AML-193 (cell line): ENCODE measurements at regions not wholly inside any gene's neighbourhood (a gene's known extent, or its start where the extent isn't known, plus 50 kb on each side); places are given as distances from the start of the nearest gene placed in this dataset.

ENCODE experiments used
- DNase-seq, 2 experiments: peaks; one replicate each; lab custom pipeline; 2025; lab: John Stamatoyannopoulos, UW

DNA sequence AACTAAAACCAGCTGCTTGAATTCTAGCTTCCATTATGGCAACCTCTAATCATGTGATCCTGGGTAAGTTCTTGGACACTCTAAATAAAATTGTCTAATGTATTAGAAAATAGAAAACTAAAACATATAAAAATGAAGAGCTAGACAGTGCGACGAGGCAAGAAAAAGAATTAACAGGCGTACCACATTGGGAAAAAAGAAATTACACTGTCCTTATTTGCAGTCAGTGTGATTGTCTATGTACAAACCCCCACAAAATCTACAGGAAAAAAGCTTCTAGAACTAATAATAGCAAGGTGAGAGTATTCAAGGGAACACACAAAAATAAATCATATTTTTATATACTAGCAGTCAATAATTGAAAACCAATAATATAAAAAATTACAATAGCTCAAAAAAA, 625.6 kb upstream of the MKI67 start:
- DNase-seq, result no peak

DNA sequence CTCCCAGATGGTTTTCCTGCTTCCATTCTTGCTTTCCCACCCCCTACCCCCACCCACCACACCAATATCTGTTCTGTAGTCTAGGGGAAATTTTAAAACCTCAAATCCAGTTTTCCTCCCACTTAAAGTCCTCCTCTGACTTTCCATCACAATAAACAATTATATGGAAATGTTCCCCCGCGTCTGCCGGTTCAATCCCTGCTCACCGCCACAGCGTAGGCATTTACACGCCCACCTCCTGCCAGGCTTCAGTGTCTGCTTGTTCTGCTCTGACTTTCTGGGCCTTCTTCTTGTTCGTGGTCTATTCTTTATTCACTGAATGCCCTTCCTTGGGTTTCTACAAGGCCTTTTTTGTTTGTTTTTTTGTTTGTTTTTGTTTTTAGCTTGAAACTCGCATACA, 633.0 kb upstream of the MKI67 start:
- DNase-seq, result no peak

DNA sequence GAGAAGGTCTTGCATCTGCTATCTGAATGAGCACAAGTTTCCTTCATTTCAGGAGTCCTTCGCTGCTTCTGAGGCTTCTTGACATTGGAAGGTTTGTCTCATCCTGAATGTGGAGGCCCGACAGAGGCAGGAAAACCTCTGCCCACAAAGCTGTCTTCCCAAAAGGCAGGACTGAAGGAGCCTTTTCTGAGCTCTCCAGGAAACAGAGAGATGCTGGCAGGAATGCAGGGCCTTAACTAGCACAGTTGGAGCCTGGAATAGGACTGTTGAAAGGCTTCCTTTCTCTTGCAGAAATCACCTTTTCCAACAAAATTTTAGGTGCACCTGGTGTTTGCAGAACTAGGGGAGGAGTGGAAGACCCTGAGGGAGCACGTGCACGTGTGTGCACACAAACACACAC, 637.4 kb upstream of the MKI67 start:
- DNase-seq, result no peak

- no peak for DNase-seq
Measured at GRCh38 chr10:128764190-128764589, 638.0 kb upstream of the MKI67 start.

DNA sequence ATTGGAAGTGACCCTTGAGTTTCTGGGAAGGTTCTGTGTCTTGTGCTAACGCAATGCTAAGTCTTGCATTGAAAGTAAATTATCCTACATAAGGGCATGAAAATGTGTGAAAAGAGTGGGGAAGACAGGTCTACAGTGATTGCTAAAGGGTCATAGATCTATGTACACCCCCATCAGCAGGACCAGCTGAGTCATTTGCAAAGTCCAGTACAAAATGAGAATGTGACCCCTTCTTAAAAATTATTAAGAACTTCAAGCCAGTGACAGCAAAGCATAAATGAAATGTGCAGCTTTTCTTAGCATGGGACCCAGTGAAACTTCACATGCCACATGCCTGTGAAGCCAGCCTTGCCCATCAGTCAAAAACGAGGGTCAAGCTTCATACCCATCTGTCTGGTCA, 640.7 kb upstream of the MKI67 start:
- no peak for DNase-seq

- no peak for DNase-seq
Measured at GRCh38 chr10:128774979-128775378, 648.8 kb upstream of the MKI67 start.

GRCh38 chr10:128775743-128776142, 649.5 kb upstream of the MKI67 start:
- DNase-seq, result no peak

- DNase-seq, result no peak
Measured at GRCh38 chr10:128776673-128777252, 650.5 kb upstream of the MKI67 start.

DNA sequence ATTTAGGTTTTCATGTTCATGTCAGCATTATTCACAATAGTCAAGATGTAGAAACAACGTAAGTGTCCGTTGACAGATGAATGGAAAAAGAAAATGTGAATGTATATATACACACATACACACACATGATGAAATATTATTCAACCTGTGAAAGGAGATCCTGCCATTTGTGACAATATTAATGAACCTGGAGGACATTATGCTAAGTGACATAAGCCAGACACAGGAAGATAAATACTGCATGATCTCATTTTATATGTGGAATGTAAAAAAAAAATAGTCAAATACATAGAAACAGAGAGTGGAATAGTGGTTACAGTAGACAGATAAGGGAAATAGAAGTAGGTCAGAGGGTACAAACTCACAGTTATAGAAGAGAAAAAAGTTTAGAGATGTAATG, 651.1 kb upstream of the MKI67 start:
- DNase-seq, result no peak

- DNase-seq, result no peak
Measured at GRCh38 chr10:128779416-128779815, 653.2 kb upstream of the MKI67 start.

- no peak for DNase-seq
Measured at GRCh38 chr10:128780156-128780761, 654.0 kb upstream of the MKI67 start.

DNA sequence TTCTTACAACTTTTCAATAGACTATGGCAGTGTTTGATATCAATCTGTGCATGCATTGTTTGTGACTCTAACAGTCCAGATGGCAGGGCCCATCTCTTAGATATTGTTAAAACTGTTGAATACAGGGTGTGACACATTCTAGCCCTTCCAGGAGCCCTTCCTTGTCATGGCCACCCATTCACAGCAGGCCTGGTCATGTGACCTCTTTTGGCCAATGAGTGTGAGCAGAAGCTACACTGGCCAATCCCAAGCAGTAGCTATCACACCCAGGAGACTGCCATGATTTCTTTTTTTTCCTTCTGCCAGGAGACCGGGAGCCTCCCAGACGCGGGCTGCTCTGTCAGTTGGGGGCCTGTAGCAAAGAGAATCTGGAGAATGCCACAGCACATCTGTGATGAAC, 655.4 kb upstream of the MKI67 start:
- DNase-seq, result no peak

GRCh38 chr10:128784444-128784843, 658.2 kb upstream of the MKI67 start:
- no peak for DNase-seq

DNA sequence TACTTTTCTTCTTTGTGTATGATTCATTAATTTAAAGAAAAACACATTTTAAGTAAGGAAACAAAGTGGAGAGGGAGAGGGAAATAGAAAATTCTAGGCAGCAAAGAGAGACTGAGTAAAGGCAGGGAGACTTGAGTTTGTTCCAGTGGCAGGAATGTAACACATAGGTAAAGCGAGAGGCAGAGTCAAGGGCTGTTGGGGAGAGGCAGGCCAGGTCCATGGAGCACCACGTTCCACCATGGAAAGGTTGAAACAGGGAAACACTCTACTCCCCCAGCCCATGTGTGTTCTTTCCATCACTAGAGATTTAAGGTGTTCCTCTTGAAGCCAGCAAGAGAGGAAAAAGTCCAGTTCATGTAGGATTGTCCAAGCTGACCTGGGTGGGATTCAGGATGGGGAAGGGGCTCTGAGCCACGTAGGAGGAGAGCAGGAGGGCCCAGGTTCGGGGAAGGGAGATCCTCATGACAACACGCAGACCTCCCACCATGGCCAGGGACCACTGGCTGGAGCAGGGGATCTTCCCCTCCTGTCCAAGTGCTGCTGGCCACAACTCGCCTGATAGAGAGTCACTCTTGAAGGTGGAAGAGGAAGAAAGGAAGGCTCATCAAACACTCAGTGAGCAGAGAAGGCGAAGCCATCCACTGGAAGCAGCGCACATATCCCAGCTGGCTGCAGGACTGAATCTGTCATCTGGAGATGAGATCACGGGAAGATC, 666.4 kb upstream of the MKI67 start:
- DNase-seq, result no peak

DNA sequence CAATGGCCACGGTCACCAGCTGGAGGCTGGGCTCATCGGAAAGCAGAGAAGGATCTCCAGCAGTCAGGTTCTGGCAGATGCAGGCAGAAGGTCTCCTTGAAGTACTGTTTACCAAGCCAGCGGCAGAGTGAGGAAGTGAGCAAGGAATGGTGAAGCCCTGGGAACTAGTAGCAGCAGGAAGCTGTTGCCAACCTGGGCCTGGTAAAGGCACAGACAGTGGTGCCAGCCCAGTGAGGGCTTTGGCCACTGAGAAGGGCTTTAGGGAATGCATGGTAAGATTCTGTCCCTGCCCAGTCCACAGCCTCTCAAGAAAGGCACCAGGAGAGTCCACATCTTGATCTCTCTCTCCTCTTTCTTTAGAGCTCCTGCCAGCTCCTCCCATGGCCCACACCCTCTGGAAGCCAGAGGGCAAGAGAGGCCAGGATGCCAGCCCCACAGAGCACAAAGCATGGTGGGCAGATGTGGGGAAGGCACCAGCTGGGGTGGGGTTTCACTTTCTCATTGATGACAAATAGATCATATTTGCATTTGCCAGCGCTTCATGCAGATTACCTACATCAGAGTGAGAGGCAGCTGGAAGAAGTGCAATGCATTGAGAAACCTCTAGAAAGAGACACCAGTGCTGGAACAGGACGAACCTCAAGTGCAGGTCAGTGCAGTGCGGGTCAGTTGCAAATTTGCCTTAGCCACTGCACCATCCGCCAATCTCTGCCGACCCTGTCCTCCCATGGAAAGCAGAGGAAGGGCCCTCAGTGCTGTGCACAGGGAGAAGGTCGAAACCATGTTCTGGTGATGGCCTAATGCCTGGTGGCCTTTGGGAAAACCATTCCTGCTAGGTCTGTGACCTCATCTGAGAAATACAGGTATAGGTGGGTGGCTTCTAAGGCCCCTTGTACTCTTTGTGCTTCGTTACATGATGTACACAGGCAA, 667.8 kb upstream of the MKI67 start:
- no peak for DNase-seq

- DNase-seq, result no peak
Measured at GRCh38 chr10:128796396-128796912, 670.2 kb upstream of the MKI67 start.

DNA sequence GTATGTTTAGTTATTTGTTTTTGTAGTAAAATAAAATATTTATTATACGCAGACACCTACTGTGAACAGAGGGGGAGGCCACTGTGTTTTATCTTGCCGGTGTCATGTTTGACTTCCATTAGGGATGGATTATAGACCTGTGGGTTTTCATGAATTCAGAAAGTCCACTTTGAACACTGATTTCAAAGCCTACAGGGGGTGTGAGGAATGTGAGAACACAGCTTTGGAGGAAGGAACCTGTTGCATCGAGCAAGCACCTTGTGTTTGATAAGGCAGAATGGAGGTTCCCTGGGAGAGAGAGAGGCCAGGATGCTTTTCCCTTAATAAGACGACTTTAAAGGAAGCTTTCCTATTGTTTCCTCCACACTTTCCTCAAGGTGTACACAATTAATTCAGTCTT, 665.0 kb upstream of the MGMT start:
- DNase-seq, result no peak

- DNase-seq, result no peak
Measured at GRCh38 chr10:128803790-128804189, 663.3 kb upstream of the MGMT start.

DNA sequence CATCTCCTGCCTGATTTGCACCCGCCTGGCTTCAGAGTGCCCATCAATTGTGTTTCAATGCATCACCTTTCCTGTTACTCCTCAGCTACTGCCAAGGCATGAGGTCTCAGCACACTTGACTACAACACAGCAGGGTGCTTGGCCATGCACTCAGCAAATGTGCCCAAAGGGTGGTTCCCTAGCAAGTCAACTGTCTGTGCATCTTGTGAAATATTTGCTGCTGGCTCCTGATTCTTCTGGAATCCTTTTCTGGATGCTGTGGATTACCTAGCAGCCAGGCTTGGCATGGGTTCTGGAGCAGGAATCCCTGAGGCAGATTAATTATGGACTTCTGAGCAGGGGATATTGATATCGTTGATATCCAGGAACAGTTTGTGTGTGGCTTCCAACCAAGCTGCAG, 662.6 kb upstream of the MGMT start:
- no peak for DNase-seq

DNA sequence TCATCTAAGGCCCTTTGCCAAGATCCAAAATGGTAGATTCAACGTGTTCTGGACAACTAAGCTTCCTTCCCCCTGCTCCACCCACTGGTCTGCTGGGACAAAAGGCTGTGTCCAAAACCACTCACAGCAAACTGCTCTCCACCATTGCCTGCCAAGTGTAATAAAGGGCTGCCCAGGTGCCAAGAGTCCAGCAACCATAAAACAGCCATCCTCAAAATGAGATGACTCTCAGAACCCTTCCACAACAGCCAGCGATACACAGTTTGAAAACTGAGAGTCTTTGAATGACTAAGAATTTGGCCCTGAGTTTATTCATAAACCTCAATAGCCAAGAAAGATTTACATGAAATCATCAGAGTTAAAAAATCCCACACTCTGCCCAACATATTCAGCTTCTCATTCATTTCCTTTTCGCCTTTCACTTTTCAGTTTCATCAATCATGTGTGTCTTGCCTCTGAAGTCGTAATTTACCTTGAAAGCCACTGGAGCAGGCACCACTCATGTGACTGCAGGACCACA, 658.1 kb upstream of the MGMT start:
- no peak for DNase-seq

- no peak for DNase-seq
Measured at GRCh38 chr10:128811511-128811910, 655.5 kb upstream of the MGMT start.

GRCh38 chr10:128812000-128812399, 655.0 kb upstream of the MGMT start:
- no peak for DNase-seq
